ENCODE measurements at regions not wholly inside any gene's neighbourhood (a gene's known extent, or its start where the extent isn't known, plus 50 kb on each side); places are given as distances from the start of the nearest gene placed in this dataset.

DNA sequence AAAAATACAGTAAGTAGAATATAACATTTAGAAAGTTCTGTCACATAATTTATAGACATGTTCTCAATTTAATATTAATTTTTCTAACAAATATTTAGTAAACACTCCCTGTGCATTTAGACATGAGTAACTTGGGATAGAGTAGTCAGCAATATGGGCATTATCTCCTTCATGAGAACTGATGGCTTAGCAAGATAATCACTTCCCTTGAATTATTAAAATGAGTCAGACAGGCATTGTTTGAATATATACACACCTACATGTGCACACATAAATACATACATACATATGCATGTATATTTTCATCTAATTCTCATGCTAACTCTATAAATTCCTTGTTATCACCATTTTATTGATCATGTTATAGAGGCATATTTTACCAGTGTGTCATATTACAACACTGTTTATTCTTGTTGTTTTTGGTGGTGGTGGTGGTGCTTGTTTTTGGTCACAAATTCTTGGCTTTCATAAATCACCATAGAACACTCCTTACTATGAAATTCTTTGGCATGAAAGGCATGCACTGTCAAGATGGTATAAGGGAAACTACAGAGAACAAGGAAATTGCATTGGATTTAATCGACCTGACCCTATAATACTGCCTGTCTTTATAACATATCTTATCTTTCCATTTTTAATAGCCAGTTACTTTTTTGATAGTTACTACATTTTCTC, 434.5 kb upstream of the MANEA start:
- DNase-seq: no peak

DNA sequence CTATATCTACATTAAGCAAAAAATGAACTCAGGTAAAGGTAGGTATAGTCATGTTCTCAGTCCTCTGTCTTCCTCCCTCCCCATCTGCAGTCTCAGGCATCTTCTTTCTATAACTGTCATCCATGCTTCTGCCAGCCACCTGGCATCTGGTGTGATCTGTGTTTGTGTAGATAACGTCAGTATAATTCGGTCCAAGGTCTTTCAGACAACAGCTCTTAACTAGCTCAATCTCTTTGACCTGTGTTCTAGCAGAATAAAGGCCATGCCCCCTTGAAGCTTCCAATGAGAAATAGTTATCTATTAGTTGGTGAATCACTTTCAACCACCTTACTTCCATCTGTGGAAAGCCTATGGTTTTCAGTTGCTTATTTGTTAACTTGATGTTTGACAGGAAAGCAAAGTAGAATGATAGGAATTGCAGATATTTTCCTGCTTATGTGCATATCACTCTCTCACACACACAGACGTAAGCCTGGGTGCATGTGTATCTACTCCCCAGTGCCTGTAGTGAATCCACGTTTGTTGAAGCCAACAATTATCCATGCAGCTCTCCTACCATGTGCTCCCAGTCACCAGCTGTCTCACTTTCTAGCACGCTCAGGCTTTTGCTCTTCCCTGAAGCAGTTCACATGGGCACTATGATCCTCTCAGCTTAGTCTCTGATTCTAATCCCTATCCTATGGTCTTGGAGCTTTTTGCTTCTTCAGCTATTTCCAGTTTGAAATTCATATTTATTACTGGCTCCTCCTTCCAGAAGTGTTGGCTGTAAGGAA, 433.7 kb upstream of the MANEA start:
- DNase-seq: no peak

DNA sequence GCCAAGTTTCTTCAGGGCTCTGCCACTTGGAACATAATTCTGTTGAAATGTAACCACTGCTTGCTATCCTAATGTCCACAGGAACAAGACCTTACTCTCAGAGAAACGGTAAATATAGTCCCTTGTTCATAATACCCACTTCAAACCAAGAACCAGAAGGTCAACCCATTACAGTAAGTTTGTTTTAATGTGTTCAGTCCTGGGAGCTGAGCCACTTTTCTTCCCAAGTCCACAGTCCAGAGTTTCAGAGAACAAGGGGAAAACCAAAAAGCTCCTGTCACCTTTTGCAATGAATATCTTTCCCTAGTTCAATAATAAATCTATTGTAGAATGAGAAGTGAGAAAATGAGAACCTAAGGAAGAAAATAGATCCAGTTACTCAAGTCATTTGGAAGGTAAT, 431.9 kb upstream of the MANEA start:
- no peak for DNase-seq

DNA sequence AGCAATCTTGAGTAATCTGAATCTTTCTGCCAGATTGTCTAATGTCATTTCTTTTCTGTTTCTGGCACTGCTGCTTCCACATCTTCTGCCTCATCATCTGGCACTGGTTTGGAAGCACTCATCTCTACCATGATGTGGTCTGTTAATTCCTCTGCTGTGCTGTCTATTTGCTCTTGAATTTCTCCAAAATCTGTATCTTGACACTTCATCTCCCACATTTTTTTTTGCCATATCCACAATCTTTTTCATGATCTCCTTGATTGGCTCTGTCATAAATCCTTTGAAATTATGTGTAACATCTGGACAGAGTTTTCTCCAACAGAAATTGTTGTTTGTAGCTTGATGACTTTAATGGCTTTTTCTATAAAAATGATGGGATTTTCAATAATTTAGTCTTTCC, 417.8 kb upstream of the MANEA start:
- no peak for DNase-seq

DNA sequence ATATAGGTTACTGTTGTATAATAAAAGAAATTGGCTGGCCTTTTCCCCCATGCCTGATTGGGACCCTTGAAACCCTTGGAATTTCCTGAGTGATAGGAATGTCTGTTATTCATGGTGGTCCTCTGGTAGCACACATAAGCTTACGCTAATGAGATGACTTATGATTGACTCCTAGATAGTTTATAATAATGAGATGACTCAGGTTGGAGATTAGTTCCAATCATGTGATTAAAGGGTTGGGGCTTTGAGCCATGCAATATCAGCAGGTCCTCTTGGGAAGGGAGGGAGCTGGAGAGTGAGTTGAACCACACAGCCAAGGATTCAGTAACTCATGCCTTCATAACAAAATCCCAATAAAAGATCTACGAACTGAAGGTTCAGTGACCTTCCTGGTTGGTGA, 407.6 kb upstream of the MANEA start:
- no peak for DNase-seq

DNA sequence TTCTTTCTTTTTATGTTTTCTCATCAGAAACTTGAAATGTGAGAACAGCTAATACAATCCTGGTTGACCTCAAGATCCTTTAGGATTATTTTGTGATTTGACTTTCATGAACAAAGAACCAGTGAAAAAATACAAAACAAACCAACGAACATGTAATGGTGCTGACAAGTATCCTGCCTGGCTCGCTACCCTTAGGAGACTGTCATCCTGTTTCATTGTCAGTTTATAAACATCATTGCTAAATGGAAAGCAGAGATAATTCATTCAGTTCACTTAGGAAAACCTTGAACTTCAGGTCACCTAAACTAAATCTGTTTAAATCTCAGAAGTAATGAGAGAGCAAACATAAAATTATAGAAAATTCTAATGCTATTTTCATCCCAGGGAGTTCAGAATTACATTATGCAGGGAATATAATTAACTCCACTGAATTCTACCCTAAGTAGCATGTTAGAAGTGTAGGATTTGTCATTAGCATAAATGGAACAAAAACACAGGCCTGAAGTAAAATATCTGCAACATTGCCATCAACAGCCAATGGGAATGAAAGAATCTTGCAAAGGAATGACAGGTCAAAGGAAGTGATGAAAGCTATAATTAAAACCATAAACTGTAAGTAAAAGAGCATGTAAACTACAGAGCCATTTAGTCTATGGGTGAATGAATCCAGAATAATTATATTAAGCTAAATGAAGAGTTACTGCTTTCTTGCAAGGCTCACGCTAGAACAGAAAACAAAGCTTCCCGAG, 401.2 kb upstream of the MANEA start:
- DNase-seq: no peak

DNA sequence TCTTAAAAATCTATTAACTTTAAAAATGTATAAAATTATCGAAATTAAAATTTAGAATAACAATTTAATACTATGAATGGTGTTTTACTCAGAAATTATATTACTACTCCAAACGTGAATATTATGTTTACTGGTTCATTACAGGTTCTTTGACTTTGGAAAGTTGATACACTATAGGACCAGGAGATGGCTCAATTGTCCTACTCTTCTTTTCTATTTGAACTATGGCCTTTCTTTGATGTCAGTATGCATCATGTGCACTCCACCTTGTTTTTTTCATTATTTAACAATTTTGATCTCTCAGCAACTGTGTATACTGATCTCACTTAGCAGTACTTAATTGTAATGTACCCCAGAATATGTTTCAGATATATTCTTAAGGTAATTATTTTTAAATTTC, 391.5 kb upstream of the MANEA start:
- no peak for DNase-seq

DNA sequence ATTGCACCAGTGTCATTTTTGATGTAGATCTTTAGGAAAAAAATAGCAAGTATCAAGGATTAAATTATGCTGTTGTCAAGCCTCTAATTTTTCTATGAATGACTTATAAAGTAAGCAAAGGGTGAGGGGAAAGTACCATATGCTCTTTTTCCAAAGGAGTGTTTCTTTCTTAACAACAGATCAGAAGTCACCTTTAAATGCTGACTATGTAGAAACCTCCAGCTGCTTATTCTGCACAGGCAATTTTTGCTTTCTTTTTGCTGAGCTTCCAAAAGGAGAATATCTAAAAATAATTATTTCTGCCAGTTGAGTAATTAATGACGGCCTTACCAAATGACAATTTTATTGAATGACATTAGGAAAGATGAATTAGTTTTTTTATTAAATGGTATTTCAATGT, 390.6 kb upstream of the MANEA start:
- DNase-seq: no peak

DNA sequence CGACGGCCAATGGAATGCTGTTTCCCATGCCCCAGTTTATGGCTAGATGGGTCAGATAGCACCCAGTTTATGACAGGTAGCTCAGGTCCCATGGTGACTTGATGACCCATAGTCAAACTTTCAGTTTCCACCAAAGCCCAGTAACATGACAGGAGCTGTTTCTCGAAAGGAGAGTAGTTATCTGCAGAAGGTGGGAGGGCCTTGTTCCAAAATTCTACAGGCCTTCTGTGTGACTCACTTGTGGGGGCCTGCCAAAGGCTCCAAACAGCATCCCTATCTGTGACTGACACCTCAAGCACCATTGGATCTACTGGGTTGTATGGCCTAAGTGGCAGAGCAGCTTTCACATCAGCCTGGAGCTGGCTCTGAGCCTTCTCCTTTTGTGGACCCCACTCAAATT, 379.7 kb upstream of the MANEA start:
- DNase-seq: no peak

DNA sequence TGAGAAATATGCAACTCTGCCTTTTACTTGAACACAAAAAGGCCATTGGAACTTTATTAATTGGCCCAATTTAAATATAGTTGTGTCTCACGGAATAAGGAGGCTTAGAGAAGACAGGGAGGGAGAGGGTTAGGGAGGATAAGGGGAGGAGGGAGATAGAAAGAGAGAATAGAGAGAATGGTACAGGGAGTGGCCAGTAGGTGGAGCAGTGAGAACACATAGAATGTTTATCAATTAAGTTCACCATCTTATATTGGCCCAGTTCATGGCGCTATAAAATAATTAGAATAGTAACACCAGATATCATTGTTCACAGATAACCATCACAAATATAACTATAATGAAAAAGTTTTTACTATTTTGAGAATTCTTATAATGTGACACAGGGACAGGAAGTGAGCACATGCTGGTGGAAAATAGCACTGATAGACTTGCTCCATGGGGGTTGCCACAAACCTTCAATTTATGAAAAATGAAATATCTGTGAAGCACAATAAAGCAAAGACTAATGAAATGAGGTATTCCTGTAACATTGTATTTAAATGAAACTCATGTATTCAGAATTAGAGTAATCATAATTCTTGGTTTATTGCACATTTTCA, 374.1 kb upstream of the MANEA start:
- peak; percentile 3 to 7 for DNase-seq

DNA sequence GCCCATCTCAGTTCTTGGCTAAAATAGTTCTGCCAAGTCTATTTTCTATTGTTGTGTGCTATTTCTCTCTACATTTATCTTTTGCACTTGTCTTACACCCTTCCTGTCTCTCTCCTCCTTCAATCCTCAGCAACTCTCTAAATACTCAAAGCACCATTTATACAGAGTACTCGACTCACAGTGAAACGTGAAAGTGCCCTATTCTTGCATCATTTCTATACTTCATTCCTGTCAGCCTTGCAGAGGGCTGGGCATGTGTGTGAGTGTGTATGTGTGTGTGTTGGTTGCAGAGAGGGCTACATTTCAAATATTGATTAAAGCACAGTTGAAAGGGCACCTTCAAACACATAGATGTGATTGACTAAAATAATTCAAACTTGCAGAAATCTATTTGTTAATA, 373.2 kb upstream of the MANEA start:
- no peak for DNase-seq

DNA sequence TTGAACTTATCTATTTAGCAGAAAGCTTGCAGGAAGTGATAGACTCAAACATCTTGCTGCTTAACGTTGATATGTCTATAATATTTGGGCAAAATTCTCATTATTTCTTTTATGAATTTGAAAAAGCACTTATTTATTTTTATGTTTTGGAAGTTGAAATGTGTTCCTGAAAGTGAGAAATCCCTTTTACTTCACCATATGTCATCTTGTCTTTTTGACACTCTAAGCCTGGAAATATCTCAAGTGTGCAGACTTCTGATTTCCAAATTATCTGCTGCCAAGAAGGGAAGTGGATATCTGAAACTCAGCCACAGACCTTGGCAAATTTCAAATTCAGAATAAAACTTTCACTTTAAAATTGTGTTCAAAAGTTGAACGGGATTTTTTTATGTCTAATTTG, 368.7 kb upstream of the MANEA start:
- DNase-seq: no peak

DNA sequence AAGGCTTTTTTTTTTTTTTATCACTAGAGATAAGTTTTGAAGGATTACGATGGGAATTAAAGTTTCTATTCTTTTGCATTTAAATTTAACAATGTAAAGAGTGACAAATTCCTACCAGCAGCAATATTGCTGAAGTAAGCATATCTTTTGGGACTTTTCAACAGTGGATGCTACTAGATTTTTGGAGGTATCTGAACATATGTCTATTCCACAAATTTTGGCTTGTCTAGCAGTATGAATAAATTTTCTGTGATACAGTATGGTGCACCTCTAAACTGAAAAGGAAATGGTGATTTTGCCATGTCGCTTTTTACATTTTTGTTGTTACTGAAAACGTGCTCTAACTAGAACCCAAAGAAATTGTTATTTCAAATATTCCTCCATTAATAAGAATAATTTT, 368.3 kb upstream of the MANEA start:
- DNase-seq: no peak

DNA sequence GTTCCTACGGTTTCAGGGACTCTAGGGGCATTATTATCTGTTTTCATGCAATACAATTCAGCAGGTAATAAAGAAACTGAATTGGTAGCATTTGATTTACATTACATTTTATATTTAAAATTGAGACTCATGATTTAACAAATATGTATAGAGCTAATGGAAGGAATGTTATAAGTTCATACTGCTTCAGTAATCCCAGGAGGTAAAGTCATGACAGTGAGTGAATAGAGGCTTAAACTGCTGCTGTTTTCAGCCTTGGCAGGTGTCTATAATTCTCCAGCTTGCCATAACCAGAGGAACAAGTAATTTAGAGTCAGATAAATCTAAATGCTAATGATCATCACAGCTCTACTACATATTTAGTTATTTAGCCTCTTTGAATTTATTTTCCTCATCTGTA, 360.8 kb upstream of the MANEA start:
- DNase-seq: no peak

DNA sequence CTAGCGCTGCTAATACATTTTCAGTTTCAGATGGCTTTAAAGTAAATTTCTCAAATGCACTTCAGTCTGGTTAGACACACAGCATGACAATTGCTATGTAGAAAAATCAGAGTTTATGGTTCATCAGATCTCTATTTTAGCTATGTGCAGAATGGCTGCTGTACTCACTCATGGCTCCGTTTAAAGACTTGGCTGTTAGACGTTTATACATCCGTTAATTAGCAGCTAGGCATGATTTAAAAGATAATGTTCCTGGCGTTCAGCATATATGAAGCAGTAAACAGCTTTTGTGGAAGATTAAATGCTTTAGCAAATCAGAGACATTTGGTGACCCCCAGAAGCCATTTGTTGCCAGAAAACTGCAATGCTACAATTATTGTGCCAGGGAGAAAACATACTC, 350.0 kb upstream of the MANEA start:
- no peak for DNase-seq

DNA sequence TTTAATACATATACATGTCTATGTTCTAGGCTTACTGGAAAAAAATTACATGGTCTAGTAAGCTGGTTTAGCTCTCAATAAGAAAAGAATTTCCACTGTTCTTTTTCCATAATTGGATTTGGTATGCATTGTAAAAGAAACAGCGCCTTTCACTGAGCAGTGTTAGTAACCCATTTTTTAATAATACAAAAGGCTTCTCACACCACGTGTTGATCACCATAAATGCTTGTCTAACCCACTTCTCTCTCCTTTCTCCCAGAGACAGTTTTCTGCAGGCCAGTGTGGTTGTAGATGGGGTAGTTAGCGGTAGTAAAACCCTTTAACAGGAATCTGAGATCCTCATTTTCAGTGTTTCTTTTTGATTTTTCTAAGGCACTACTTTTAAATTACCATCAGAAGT, 348.7 kb upstream of the MANEA start:
- no peak for DNase-seq

DNA sequence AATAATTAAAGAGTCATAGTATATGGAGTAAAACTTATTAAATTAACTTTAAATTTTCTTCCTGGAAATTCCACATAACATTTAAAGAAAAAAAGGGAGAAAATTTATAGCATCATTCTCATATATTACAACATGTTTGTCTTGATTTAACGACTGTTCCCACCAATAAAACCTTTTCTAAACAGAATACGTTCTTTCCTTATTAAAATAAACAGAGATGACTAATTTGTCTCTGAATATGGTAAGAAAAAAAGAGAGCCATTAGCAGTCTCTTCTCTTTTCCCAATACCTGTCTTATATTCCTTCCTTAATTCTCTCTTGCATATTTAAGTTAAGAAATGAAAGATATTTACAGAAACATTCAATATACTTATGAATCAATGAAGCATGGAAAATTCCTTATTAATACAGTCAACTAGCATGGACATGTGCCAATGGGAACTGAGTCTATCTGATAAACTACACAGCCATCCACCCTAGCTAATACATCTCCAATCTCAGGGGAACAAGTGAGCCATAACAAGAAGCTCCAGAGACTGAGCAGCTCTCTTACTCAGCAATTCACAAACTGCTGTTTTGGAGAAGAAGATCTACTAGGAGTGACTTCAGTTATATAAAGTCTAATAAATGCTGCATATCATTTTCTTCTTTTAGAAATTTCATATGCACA, 347.1 kb upstream of the MANEA start:
- no peak for DNase-seq

DNA sequence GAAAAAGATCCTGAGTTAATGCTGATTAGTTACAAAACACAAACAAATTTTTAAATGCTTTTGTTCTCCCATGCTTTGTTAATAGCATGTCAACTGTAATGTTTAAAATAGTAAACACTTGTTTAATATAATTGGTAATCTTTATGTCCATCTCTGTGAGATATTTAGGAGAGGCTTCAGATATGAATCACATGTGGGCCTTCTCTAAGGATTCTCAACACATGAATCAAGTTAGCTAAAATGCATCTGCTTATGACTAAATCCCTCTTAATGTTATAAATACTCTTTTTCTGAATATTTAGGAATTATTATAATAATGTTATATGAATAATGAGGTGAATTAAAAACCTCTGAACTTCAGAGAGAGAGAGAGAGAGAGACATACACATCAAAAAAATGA, 345.9 kb upstream of the MANEA start:
- DNase-seq: no peak

DNA sequence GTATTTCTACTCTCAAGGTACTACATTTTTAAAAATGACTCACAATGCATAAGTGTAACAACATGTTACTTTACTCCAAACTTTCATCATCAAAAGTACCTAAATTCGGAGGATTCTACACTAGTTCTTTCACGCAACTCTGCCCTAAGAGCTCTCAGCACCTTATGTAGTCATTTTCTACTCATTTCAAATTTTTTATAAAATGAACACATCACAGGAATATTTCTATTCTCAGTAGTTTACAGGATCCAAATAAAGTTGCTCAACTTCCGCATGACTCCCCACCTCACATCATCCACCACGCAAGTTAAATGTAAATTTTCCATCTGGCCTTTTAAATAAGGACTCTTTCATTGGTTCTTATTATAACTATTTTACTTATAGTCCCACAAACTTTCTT, 344.9 kb upstream of the MANEA start:
- peak in 1 of 2 donors; percentile 16 for DNase-seq

DNA sequence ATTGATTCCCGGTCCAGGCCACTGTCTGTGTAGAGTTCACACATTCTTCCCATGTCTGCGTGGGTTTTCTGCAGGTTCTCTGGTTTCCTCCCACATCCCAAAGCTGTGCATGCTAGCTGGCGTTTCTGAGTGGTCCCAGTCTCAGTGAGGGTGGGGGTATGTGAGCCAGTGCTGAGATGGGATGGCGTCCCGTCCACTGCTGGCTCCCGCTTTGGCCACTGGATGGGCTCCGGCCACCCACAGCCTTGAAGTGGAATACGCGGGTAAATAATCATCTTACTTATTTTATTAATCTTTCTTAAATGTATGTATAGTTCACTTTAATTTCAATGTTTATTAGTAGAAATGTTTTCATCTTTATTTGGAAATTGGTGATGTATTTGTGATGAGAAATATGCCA, 343.5 kb upstream of the MANEA start:
- no peak for DNase-seq

DNA sequence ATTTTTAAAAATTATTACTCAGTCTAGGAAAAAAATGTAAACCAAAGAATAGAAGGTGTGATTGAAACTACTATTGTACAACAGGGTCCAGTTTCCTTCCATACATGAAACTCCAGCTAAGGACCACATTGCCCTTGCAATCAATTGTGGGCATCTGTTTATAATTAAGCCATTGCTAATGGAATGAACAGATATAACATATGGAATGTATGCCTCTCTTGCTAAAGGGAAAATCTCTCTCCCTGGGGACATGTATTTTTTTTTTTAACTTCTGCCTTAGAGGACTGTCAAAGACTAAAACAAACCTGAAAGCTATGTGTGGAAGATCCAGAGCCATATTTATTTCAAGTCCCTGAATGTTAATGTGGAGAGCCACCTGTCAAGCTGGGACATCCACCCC, 336.8 kb upstream of the MANEA start:
- DNase-seq: no peak

DNA sequence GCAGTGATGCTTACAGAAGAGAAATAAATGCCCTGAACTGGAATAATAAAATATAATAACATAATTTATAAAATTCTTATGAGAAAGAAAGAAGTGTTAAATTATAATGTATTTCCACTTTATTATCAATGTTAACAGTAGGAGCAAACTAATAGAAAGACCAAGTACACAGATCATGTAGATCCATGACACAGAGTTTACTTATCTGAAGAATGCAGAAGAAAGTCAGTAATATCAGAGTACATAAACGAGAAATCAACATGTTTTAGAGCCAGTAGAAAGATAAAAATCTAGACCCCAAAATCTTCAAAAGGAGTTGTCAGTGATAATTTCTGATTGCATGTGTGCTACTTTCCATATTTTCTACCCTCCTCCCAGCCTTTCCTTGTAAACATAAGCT, 334.8 kb upstream of the MANEA start:
- DNase-seq: no peak

All from right lung (tissue), 2 donors.